GM06990 (cell line): ENCODE measurements at regions not wholly inside any gene's neighbourhood (a gene's known extent, or its start where the extent isn't known, plus 50 kb on each side); places are given as distances from the start of the nearest gene placed in this dataset.

Experiments used
- DNase-seq: peaks from one replicate; pipeline ENCODE4 v3.0.0-alpha.2; 2011; ENCODE audit not compliant: insufficient read length; ENCODE audit errors: extremely low read depth
- H3K27me3 ChIP-seq: replicated peaks from 2 replicates; pipeline ENCODE4 v1.6.0; 2011; ENCODE audit warnings: low read length; ENCODE audit not compliant: control insufficient read depth, insufficient read depth
- H3K36me3 ChIP-seq: 2 replicates; pipeline ENCODE4 v1.5.1; 2011; ENCODE audit warnings: low read length; ENCODE audit not compliant: control insufficient read depth, insufficient read depth
- H3K4me3 ChIP-seq: replicated peaks from 2 replicates; pipeline ENCODE4 v1.5.1; 2011; ENCODE audit warnings: low read depth, mild to moderate bottlenecking, control low read depth, low read length
- TF ChIP-seq, protein P1 (sequence below): IDR thresholded peaks from 2 replicates; pipeline ENCODE4 v1.5.1; 2011; ENCODE audit warnings: low read length, control low read depth, mild to moderate bottlenecking, inconsistent platforms; ENCODE audit not compliant: insufficient read depth, poor library complexity, severe bottlenecking

GRCh38 chr3:82240322-82240721, 478.9 kb upstream of the GBE1 start:
- Histone ChIP-seq H3K27me3 (no peaks in the 10 kb centered on the region), H3K4me3 (no peak overlapping the region), H3K36me3 (no peaks in the 10 kb centered on the region)
- DNase-seq, result no peak
- TF ChIP-seq, protein P1, sequence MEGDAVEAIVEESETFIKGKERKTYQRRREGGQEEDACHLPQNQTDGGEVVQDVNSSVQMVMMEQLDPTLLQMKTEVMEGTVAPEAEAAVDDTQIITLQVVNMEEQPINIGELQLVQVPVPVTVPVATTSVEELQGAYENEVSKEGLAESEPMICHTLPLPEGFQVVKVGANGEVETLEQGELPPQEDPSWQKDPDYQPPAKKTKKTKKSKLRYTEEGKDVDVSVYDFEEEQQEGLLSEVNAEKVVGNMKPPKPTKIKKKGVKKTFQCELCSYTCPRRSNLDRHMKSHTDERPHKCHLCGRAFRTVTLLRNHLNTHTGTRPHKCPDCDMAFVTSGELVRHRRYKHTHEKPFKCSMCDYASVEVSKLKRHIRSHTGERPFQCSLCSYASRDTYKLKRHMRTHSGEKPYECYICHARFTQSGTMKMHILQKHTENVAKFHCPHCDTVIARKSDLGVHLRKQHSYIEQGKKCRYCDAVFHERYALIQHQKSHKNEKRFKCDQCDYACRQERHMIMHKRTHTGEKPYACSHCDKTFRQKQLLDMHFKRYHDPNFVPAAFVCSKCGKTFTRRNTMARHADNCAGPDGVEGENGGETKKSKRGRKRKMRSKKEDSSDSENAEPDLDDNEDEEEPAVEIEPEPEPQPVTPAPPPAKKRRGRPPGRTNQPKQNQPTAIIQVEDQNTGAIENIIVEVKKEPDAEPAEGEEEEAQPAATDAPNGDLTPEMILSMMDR, result no peak

DNA sequence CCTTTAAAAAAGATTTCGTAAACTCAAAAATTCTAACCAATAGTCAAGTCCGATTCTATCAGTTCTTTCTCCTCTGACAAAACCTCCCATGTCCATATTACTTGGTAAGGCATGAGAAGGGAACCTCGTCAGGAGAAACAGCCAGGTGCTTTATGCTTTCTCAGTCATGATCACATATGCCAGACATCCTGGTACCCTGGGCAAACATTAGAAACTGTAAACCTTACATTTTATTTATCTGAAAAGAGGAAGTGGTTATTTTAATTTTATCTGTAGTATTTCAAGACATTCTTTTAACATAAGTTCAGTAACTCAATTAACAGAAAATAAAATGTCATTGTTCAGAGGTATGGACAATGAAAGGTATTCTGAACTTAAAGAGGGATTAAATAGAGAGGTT, 474.8 kb upstream of the GBE1 start:
- no peak overlapping the region for H3K4me3 ChIP-seq
- H3K27me3 ChIP-seq, result no peaks in the 10 kb centered on the region
- H3K36me3 ChIP-seq, result no peaks in the 10 kb centered on the region
- TF ChIP-seq, protein P1, result no peak
- no peak for DNase-seq

DNA sequence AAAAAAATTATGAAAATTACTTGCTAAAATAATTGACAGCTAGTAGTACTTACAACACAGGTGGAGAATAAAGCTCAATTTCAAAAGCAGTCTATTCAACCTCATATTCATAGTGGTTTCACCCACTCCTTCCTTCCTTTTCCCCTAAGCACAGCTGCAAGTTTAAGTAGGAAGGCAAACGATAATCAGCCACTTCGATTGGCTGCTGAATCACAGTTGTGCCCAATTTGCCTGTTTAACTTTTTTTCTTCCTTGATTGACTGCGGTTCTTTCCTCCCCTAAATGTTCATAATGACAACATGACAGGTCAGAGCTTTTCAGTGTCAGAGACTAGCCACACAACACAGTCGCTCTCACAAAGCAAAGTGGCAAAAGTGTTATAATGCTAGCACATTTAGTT, 468.0 kb upstream of the GBE1 start:
- H3K36me3 ChIP-seq, result no peaks in the 10 kb centered on the region
- DNase-seq, result peak; percentile 9
- TF ChIP-seq, protein P1, result no peak
- H3K4me3 ChIP-seq, result no peak overlapping the region
- H3K27me3 ChIP-seq, result no peaks in the 10 kb centered on the region

- TF ChIP-seq, protein P1, result no peak
- no peak for DNase-seq
- Histone ChIP-seq H3K36me3 (no peaks in the 10 kb centered on the region), H3K27me3 (no peaks in the 10 kb centered on the region), H3K4me3 (no peak overlapping the region)
Observed at GRCh38 chr3:82224661-82225060, 463.2 kb upstream of the GBE1 start.

- TF ChIP-seq, protein P1, result no peak
- Histone ChIP-seq H3K36me3 (no peaks in the 10 kb centered on the region), H3K27me3 (no peaks in the 10 kb centered on the region), H3K4me3 (no peak overlapping the region)
- DNase-seq, result no peak
Observed at GRCh38 chr3:82222401-82222800, 461.0 kb upstream of the GBE1 start.

- Histone ChIP-seq H3K4me3 (no peak overlapping the region), H3K36me3 (no peaks in the 10 kb centered on the region), H3K27me3 (no peaks in the 10 kb centered on the region)
- TF ChIP-seq, protein P1, result no peak
- DNase-seq, result no peak
Observed at GRCh38 chr3:82217571-82217970, 456.1 kb upstream of the GBE1 start.
